Activated CD4-positive, alpha-beta T cell treated with anti-CD3 and anti-CD28 coated beads, Interleukin-2, amount 10 ng/mL, durations not matched to agents 7 days and 5 days (primary cell): ENCODE measurements at regions not wholly inside any gene's neighbourhood (a gene's known extent, or its start where the extent isn't known, plus 50 kb on each side); places are given as distances from the start of the nearest gene placed in this dataset.
"Not testable (repeated sequence)": the region's sequence is repeated elsewhere in the genome, so short reads cannot be mapped to it uniquely, and the experiment has no call there.

Experiments used
- CTCF ChIA-PET: fragments of 350-600 bp; sonication (Branson Sonifier 250); formaldehyde crosslinking; loops from one replicate; lab custom pipeline; 2021; ENCODE audit warnings: antibody characterized with exemption; lab: Charles Lee
- POLR2A ChIA-PET: fragments of 350-600 bp; sonication (Branson Sonifier 250); formaldehyde crosslinking; loops from one replicate; lab custom pipeline; 2021; ENCODE audit warnings: antibody characterized with exemption; lab: Charles Lee
- DNase-seq: peaks from one replicate; pipeline ENCODE4 v3.0.0-alpha.2; 2020
- H3K27ac Mint-ChIP-seq: one replicate; pipeline ENCODE4 v1.8.0; 2021; ENCODE audit warnings: mild to moderate bottlenecking, moderate library complexity, mixed read lengths
- H3K27me3 Mint-ChIP-seq: one replicate; pipeline ENCODE4 v1.8.0; 2021; ENCODE audit warnings: mixed read lengths
- H3K36me3 Mint-ChIP-seq: one replicate; pipeline ENCODE4 v1.8.0; 2021; ENCODE audit warnings: low read depth, mixed read lengths
- H3K4me1 Mint-ChIP-seq: one replicate; pipeline ENCODE4 v1.8.0; 2021; ENCODE audit warnings: mixed read lengths
- H3K4me3 Mint-ChIP-seq: one replicate; pipeline ENCODE4 v1.8.0; 2021; ENCODE audit warnings: mild to moderate bottlenecking, moderate library complexity, mixed read lengths
- H3K9me3 Mint-ChIP-seq: one replicate; pipeline ENCODE4 v1.8.0; 2021; ENCODE audit warnings: mixed read lengths

DNA sequence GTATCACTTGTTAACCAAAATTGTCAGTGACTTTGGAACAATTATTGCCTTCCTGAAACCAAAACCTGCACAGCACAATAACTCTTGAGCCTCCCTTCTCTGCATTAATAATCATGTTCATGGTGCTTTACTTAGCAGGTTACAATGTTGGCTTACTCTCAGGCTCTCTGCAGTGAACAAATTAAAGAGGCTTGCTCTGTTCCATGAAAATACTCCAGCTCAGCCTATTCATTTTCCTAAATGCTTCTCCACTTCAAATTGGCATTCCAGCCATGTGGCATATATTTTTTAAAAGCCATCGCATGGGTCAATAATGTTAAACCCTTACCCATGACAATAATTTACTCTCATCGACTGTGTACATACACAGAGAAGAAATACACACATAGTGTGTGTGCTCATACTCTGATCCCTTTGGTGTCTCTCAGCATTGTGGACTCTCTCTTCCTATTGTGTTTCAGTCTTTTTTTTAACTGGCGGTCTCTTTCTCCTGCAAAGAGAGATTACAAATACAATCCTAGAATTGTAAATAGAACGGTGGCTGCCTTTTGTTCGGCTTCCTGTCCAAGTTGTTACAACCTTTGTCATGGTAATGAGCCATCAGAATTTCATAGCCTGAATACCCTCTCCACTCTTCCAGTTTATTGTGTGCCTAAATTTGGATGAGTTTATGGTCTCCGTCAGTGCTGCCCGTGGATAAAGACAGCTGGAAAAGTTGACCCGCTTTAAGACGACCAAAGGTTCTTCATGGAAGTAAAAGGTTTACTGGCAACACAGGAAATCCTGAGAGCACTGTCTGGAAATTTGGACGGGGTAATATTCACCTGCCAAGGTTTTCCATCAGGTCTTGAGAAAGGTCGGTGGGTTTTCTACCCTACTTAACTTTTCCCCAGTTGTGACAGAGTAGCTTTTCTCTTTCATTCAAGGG is 263.6 kb downstream of the CD83 start:
- DNase-seq: no peak
- H3K36me3 Mint-ChIP-seq: peaks cover 2% of the 10 kb centered on the region
- H3K27ac Mint-ChIP-seq: no peak overlapping the region
- H3K9me3 Mint-ChIP-seq: peaks cover 16% of the 10 kb centered on the region
- no peaks in the 10 kb centered on the region for H3K27me3 Mint-ChIP-seq
- H3K4me3 Mint-ChIP-seq: no peak overlapping the region
- peaks cover 44% of the 10 kb centered on the region for H3K4me1 Mint-ChIP-seq
- POLR2A ChIA-PET: no interaction called here
- CTCF ChIA-PET: interaction anchor here (1.3 kb wide), 1 partner anchor 10 kb away, joined by 3 read pairs; no protein-coding TSS in a partner anchor

DNA sequence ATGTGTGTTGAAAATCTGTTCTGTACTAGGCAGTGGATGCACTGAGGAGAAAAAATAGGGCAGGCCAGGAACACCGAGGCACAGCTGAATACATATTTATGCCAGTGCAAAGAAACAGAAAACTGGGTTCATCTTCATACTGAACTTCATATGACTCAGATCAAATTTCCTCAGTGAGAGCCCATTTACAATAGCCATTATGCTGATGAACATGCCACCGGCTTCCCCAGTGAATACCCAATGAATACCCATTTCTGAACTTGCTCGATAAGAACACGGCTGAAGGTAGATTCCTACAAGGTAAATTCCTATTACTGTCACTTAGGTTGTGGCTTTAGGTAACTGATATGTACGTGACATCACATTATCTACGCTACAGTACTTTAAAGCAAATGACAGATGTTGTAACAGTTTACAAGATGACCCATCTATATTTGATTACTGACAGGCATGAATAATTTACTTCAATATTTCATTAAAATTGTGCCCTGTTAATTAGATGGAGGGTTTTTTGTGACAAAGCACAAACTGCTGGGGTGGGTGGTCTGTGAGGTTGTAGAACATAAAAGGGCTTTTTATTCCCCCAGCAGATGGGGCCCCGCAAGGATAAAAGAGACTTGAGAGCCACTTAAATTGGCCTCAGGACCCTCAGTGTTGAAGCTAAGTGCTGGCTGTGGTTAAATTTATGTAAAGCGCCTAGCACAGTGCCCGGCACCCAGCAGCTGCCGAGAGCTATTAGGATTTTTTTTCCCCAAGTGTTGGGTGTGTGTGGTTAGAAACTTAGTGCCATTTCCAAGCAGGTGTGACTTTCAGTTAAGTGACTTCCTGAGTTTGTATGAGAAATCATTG is 264.5 kb downstream of the CD83 start:
- peaks cover 48% of the 10 kb centered on the region for H3K4me1 Mint-ChIP-seq
- peaks cover 14% of the 10 kb centered on the region for H3K9me3 Mint-ChIP-seq
- no peak overlapping the region for H3K4me3 Mint-ChIP-seq
- POLR2A ChIA-PET: no interaction called here
- no peak overlapping the region for H3K27ac Mint-ChIP-seq
- H3K27me3 Mint-ChIP-seq: no peaks in the 10 kb centered on the region
- CTCF ChIA-PET: interaction anchor here (1.3 kb wide), 1 partner anchor 11 kb away, joined by 3 read pairs; no protein-coding TSS in a partner anchor
- peaks cover 2% of the 10 kb centered on the region for H3K36me3 Mint-ChIP-seq
- DNase-seq: no peak

GRCh38 chr6:14382678-14383236 is 265.2 kb downstream of the CD83 start:
- DNase-seq: no peak
- peaks cover 7% of the 10 kb centered on the region for H3K9me3 Mint-ChIP-seq
- POLR2A ChIA-PET: no interaction called here
- no peak overlapping the region for H3K4me3 Mint-ChIP-seq
- H3K4me1 Mint-ChIP-seq: peaks cover 48% of the 10 kb centered on the region
- no peak overlapping the region for H3K27ac Mint-ChIP-seq
- peaks cover 2% of the 10 kb centered on the region for H3K36me3 Mint-ChIP-seq
- CTCF ChIA-PET: interaction anchor here (1.3 kb wide), 1 partner anchor 12 kb away, joined by 3 read pairs; no protein-coding TSS in a partner anchor
- H3K27me3 Mint-ChIP-seq: no peaks in the 10 kb centered on the region

DNA sequence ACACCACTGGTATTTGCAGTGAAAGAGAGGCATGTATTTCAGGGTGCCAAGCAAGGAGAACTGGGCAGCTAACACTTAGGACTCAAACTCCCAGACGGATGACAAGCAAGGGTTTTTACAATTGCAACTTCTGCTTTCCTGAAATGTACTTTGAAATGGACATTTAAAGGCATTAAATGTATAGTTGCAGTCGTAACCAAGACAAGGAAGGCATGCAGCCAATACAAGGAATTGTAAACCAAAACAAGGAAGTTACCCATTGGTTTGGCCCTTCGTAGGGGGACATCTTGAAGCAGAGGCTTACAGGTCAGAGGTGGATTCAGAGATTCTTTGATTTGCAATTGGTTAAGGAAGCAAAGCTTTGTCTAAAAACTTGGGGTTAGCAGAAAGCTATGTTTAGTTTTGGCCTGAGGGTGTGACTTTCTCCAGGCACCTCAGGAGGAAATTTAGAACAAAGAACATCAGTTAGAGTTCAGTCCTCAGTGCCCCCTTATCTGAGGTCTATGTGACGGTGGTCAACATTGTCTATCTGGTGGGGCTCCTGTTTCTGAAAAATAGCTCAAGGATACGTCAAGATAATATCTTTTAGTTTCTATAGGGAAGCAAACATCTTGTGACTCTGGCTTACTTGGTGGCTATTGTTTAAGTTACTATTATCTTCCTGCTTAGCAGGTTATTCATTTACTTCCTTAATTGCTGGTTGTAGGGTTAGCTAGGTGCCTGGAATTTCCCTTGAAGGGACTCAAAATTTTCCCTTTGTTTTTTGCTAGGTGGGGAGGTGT is 266.0 kb downstream of the CD83 start:
- ChIA-PET POLR2A (interaction anchor here (0.7 kb wide), 1 partner anchor 273 kb away, joined by 3 read pairs; no protein-coding TSS in a partner anchor), CTCF (no interaction called here)
- Mint-ChIP-seq H3K4me3 (no peak overlapping the region), H3K27me3 (no peaks in the 10 kb centered on the region), H3K27ac (no peak overlapping the region), H3K36me3 (no peaks in the 10 kb centered on the region), H3K9me3 (peaks cover 4% of the 10 kb centered on the region), H3K4me1 (peaks cover 48% of the 10 kb centered on the region)
- no peak for DNase-seq

GRCh38 chr6:14384175-14384949 is 266.8 kb downstream of the CD83 start:
- Mint-ChIP-seq H3K27me3 (no peaks in the 10 kb centered on the region), H3K27ac (no peak overlapping the region), H3K36me3 (no peaks in the 10 kb centered on the region), H3K4me3 (no peak overlapping the region), H3K9me3 (peaks cover 4% of the 10 kb centered on the region), H3K4me1 (peaks cover 48% of the 10 kb centered on the region)
- DNase-seq: no peak
- ChIA-PET POLR2A (no interaction called here), CTCF (no interaction called here)

DNA sequence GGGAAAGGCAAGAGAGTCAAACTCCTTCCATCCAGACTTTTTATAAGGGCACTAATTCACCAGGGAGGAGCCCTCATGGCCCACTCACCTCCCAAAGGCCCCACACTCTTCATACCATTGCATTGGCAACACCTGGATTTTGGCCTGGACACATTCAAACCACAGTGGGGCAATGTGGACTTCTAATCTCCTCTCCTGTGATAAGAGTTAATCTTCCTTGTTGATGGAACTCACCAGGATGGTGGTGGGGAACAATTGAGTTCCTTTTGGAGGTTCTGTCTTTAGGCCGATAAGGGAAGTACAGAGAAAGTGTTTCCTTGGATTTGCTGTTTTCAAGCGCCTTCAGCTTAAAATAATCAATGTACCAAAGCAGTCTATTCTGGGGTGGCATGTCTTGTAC is 268.7 kb downstream of the CD83 start:
- Mint-ChIP-seq H3K9me3 (no peaks in the 10 kb centered on the region), H3K27ac (no peak overlapping the region), H3K36me3 (no peaks in the 10 kb centered on the region), H3K27me3 (no peaks in the 10 kb centered on the region), H3K4me3 (no peak overlapping the region), H3K4me1 (peaks cover 29% of the 10 kb centered on the region)
- POLR2A ChIA-PET: no interaction called here
- CTCF ChIA-PET: interaction anchor here (1.4 kb wide), 1 partner anchor 16 kb away, joined by 3 read pairs; no protein-coding TSS in a partner anchor
- DNase-seq: no peak

GRCh38 chr6:14386668-14387067 is 269.1 kb downstream of the CD83 start:
- H3K9me3 Mint-ChIP-seq: no peaks in the 10 kb centered on the region
- H3K4me3 Mint-ChIP-seq: no peak overlapping the region
- no peak overlapping the region for H3K27ac Mint-ChIP-seq
- ChIA-PET CTCF (interaction anchor here (0.6 kb wide), 1 partner anchor 589 kb away, joined by 6 read pairs; no protein-coding TSS in a partner anchor), POLR2A (no interaction called here)
- H3K27me3 Mint-ChIP-seq: no peaks in the 10 kb centered on the region
- H3K4me1 Mint-ChIP-seq: peaks cover 27% of the 10 kb centered on the region
- H3K36me3 Mint-ChIP-seq: no peaks in the 10 kb centered on the region
- no peak for DNase-seq

DNA sequence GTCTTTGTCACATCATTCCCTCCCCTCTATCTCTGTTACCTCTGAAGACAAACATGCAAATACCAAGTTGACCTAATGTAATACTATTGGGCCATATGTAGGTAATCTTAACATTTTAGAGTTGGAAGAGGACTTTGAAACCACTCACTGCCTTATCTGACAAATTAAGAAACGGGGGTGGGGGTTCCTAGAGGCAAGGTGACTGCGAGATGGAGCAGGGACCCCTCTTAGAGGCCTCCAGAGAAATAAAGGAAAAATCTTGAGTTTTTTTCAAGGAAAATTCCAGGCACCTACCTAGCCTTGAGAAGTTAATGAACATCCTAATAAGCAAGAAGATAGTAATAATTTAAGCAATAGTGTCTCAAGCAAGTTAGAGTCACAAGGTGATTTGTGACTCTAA is 270.8 kb downstream of the CD83 start:
- peaks cover 3% of the 10 kb centered on the region for H3K9me3 Mint-ChIP-seq
- no peaks in the 10 kb centered on the region for H3K27me3 Mint-ChIP-seq
- H3K4me3 Mint-ChIP-seq: no peak overlapping the region
- H3K36me3 Mint-ChIP-seq: no peaks in the 10 kb centered on the region
- CTCF ChIA-PET: no interaction called here
- H3K4me1 Mint-ChIP-seq: peaks cover 10% of the 10 kb centered on the region
- POLR2A ChIA-PET: no interaction called here
- no peak for DNase-seq
- no peak overlapping the region for H3K27ac Mint-ChIP-seq

GRCh38 chr6:14389776-14390175 is 272.2 kb downstream of the CD83 start:
- H3K4me1 Mint-ChIP-seq, H3K4me3 Mint-ChIP-seq, H3K27me3 Mint-ChIP-seq, H3K36me3 Mint-ChIP-seq, H3K9me3 Mint-ChIP-seq, DNase-seq, CTCF ChIA-PET, POLR2A ChIA-PET, H3K27ac Mint-ChIP-seq: not testable (repeated sequence)

- Mint-ChIP-seq H3K27ac (no peak overlapping the region), H3K9me3 (peaks cover 3% of the 10 kb centered on the region), H3K4me1 (peaks cover 5% of the 10 kb centered on the region), H3K4me3 (no peak overlapping the region), H3K27me3 (no peaks in the 10 kb centered on the region), H3K36me3 (no peaks in the 10 kb centered on the region)
- no peak for DNase-seq
- ChIA-PET CTCF (no interaction called here), POLR2A (interaction anchor here (0.7 kb wide), 1 partner anchor 67 kb away, joined by 3 read pairs; no protein-coding TSS in a partner anchor)
These were observed 273.2 kb downstream of the CD83 start for GRCh38 chr6:14390805-14391204.

DNA sequence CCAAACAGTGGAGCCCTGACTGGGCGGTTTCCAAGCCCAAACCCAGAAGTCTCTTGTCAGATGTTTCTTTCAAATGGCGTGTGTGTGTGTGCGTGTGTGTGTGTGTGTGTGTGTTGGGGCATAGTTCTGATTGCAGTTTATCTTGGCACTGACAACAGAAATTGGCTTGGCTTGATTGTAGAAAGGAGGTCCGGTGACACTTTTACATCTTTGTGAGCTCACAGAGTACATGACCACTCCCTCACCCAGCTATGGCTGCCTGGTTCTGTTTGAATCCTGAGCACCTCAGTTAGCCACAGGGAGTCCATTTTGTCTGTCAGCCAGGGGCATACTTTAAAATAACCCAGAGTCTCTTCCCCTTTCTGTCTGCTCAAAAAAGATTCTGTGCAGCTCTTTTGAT is 276.3 kb downstream of the CD83 start:
- ChIA-PET POLR2A (no interaction called here), CTCF (no interaction called here)
- Mint-ChIP-seq H3K4me1 (peaks cover 6% of the 10 kb centered on the region), H3K9me3 (peaks cover 3% of the 10 kb centered on the region), H3K36me3 (no peaks in the 10 kb centered on the region), H3K27me3 (no peaks in the 10 kb centered on the region), H3K4me3 (no peak overlapping the region), H3K27ac (no peak overlapping the region)
- no peak for DNase-seq
